HG03460 (cell line): ENCODE measurements at regions not wholly inside any gene's neighbourhood (a gene's known extent, or its start where the extent isn't known, plus 50 kb on each side); places are given as distances from the start of the nearest gene placed in this dataset.
A peak's percentile ranks its signal among the peaks of the same experiment; 100 is the strongest.

Experiments used
- ATAC-seq: cut with Tn5 transposase; IDR thresholded peaks from one replicate; pipeline ENCODE4 v1.9.1; 2021; ENCODE audit not compliant: unreplicated experiment

DNA sequence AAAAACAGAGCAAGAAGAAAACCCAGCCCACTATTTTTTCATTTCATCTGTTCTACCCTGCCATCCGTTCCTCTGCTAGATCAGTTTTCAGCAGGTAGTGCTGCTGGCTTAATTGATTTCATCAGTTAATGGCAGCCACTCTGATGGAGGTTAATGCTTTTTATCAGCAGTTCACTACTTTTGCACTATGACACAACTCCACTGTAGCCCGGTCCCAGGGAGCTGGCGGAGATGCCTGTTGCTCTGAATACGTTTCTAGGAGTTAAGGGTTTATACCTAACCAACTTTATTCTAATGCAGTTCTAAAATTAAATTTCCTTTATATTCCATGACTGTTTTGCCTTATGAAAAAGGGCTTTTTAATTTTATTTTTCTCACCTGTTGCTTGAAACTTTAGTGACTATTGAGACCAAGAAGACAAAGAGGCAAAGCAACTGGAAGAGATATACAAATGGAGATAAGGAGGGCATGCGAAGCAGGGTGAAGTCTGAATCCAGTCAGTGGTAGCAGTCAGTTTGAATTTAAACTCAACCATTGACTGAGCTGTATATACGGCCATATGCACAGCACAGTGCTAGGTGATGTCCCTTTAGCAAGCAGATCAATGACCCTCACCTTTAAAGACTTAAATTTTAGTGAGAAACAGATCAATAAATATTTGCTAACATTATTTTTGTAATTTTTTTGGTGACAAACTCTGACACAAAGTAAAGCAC lies 477.9 kb downstream of the LMO4 start:
- no peak for ATAC-seq

DNA sequence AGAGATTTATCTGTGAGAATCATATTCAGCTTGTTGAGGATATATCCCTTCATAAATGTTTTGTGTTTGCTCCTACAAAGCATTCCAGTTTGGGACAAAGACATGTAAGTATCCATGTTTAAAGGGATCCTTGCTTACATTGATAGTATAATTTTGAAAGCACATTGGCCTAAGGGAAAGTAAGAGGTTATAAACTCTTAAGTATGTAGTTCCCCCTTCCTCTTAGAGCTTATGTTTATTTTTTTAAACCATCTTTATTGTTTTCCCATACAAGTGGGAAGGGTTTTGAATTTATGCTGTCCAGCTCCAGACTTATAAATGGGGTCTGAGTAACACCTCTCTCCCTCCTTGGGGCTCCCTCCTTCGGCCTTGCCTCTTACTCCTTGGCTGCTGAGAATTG lies 481.5 kb downstream of the LMO4 start:
- no peak for ATAC-seq

DNA sequence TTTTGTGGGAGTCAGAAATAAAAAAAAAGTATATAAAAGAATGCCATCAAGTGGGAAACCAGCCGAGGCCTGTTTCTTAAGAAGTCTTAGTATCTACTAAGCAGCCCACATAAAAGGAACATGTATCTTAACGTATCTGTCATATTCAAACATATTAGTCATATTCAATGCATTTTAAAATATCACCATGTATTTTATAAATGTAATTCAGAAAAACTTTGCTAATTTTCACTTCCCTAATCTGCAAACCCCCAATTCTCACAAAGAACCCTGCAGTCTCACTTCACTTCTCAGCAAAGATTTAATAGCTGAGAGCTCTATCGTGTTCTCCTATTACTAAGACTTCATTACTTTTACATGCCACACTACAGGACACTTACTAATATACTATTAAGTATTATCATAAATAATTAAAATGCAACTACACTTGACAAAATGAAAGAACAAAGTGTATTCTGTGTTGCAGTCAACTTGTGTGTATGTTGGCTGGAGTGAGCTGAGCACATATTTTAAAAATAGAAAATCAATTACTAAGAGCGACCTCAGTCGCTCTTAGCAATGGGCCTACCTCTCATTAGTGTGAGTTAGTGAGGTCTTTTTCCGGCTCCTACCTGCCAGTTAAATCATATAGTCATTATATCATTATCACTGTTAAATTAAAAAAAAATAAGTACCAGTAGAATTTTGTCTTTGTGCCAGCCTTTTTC lies 484.3 kb downstream of the LMO4 start:
- ATAC-seq, result peak; percentile 82

DNA sequence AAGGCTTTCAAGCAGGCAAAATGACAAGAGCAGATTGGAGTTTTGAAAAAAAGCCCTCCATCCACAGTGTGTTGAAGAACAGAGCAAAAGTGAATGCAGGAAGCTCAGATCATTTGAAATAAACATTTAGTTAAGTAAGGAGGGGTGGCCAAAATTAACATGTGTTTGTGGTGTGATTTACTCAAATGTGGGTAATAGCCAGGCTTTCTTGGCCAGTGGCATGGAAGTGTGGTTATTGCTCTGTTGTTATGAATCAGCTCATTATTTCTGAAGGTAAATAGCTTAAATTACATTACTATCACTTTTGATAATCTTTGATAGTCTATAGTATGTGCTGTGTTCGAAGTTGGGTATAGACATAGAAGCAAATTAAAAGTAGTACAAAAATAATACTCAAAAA lies 485.9 kb downstream of the LMO4 start:
- ATAC-seq, result no peak

DNA sequence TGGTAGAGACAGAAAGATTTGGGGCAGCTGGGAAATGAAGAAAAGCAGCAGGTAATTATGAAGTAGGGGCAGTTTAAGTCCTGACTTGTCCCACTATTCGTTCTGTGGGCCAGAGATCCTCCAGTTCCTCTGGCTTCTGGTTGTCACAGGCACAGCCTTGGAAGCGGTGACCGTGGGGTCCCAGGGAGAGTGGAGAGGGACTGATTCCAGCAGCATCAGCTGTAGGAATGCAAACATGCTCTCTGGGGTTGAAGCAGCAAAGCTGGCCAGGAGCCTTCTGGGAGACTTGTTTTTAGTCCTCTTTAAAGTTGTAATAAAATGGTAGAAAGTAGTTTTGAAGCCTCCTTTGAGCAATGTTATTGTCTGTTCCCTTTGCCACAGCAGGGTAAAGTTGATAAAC lies 488.0 kb downstream of the LMO4 start:
- ATAC-seq, result no peak

DNA sequence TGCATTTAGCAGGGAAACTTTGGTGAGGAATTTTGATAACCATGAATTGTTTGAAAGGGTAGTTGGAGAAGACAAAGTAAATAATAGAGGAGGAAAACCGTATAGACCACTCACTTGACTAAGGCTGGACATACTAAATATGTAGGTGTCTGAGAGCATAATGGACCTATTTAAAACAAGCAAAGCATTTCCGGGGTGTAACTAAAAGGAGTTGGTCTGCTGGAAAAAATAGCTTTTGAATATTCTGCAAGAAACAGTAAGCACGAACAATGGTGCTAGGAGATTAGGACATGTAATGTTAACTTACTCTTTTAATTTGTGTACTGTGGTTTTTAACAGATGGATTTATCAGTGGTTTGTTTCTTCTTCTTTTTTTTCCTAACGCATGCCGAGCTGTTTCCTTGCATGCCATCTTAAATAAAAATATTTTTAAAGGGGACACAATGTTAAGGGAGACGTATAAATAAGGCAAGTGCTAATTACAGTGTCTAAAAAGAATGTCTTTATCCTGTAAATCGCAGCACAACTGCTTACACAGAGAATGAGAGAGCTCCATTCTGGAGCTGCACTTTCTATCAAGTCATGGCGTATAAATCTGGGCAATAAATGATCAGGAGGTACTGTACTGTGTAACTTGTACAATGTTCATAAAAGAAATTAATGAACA lies 492.1 kb downstream of the LMO4 start:
- no peak for ATAC-seq

DNA sequence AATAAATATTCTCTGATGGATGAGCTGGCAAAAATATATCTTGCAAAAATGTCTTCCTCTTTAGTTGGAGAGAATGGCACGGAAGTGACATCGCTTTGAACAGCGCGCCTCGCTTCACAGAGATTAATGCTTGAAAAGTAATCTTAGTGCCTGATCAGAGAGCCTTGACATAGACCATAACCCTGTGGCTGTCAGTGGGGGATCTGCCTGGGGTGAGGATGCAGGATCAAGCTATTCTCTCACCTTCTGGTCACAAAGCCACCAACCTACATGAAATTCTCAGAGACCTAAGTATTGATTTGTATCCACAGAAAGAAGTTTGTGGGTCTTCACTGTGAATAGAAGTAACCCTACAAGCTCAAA lies 492.6 kb downstream of the LMO4 start:
- ATAC-seq, result no peak

DNA sequence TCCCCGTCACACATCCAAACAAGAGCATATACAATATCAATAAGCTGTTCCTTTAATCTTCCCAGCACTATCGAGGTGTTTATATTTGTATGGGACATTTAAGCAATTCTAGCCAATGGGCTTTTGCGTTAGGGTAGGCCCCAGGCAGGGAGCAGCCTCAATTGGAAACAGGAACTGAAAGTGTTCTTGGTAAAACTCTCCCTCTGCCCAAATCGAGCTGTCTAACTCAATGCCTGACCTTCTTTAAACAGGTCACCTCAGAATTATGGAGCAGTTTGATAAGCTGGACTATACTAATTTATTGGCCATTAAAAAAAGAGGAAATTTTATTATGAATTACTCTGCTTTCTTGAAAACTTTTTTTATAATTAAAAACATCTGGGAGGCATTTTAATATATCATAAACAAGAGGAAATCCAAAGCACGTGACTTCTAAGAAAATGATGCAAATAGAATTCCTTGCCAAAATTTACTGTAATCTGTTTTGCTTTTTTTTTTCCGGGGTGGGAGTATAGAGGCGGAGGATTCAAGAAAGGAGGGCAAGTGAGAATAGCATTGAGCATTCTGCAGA lies 498.1 kb downstream of the LMO4 start:
- ATAC-seq, result peak; percentile 77

DNA sequence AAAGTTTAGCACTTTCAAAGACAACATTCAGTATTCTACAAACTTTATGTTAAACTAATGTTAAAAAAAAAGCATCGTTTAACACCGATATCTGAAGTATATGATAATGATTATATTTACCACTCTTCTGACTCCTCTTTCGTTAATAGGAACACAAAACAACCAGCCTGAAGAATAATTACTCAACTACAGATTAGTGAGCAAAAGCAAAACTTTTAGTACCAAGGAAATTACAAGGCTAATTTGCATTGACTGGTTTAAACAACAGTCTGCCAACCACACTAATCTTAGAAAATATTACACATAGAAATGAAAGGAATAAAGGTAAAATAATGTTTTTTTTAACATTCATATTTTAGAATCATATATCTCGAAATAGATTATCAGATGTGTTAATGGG lies 500.7 kb downstream of the LMO4 start:
- peak; percentile 42 for ATAC-seq

DNA sequence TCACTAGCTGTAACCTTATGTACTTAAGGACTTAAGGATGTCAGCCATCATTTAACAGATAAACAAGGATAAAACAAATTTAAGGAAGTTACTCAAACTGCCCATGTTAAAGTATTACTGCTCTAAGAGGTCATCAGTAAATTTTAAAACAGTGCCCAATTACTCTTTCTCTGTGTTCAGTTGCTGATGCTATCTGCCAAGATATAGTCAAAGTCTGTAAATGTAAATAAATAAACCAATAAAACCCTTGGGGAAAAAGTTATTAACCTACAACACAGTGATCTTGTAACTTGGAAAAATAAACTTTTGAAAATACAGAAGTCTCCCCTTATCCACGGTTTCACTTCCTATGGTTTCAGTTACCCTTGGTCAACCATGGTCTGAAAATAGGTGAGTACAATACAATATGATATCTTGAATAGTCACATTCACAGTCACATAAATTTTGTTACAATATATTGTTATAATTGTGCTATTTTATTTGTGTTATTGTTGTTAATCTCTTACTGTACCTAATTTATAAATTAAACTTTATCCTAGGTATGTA lies 501.8 kb downstream of the LMO4 start:
- no peak for ATAC-seq

DNA sequence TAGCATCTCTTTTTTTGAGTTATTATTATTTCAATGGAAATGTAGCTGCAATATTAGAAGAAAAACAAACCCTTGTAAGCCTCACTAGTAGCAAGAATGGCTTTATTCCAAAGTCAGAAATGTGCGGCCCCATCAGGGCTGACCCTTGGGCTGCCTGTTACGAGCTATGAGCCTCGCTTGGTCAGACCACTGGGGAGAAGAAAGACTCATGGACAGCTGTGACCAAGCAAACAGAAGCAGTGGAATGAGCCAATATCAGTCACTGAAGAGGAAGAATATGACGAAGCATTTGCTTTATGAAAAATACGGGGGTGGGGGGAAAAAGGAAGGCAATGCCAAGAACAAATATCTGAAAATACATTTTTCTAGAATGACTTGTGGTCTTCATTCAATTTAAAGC lies 504.5 kb downstream of the LMO4 start:
- ATAC-seq, result no peak

DNA sequence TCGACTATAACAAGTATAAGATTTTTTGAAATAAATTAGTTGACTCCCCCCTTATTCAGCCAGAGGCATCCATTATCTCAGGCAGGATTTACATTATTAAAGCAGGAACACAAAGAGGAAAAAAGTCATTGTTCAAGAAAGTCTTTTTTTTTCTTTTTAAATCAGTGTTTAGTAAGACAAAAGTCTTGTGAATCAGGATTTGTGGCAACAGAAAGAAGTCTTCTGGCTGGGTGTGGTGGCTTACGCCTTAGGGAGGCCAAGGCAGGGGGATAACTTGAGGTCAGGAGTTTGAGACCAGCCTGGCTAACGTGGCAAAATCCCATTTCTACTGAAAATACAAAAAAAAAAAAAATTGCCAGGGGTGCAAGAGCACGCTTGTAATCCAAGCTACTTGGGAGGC lies 505.5 kb downstream of the LMO4 start:
- no peak for ATAC-seq

DNA sequence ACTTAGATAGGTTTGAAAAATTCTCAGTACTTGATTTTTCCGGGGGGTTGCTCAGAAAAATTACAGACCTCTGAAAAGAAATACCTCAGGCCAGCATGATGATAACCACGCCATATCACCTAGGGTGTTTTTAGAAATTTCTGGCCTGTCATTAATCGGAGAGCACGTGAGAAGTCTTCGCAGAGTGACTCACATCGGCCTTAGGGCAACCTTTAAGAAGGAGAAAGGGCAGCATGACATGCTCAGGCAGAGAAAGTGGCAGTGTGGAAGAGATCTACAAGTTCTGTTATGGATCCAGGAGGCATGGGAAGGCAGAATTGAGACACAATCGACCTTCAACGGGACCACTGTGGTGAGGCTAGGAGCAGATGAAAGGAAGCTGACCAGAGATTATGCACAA lies 506.3 kb downstream of the LMO4 start:
- ATAC-seq, result no peak

DNA sequence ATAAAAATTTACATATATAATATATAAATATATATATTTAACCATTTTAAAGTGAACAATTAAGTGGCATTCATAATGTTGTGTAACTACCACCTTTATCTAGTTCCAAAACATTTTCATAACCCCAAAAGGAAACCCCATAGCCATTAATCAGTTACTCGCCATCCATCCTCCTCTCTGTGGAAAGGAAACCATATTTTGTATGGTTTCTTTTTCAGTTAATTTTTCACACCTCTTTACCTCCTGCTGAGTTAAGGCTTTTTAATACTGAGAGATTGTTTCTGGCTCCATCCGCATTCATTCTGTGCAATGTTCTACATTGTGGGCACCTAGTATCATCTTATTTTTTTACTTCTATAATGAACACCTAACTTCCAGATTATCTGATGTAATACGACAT lies 512.1 kb downstream of the LMO4 start:
- ATAC-seq, result peak; percentile 99

DNA sequence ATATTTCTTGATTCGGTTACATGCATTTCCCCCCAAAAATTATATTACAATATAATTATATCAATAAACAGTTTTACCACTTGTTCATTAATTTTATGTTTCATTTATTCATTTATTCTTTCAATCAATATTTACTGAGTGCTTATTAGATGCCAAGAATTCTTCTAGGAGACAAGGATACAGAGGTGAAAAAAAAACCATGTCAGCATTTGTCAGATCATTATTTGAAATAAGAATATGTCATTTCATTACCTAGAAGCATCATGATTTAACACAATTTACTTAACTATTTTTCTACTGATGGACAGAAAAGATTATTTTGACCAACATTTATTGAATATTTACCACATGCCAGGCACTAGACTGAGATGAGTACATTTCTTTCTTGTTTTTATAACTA lies 512.7 kb downstream of the LMO4 start:
- ATAC-seq, result no peak

DNA sequence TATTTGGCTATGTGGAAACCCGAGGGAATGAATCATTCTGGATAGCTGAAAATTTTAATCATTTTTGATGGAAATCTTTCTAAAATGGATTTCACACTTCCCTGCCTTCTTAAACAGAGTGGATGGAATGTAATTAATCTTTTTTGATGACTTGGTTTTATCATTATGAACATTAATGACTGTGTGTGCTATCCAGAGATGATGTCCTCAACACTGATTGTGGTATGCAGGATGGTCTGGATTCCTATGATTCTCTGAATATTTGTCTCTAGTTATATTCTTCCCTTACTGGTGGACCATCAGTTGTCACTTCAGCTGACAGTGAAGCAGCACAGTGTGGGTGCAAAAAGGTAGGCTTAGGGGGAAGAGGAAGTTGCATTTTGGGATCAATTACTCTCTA lies 513.5 kb downstream of the LMO4 start:
- ATAC-seq, result no peak

DNA sequence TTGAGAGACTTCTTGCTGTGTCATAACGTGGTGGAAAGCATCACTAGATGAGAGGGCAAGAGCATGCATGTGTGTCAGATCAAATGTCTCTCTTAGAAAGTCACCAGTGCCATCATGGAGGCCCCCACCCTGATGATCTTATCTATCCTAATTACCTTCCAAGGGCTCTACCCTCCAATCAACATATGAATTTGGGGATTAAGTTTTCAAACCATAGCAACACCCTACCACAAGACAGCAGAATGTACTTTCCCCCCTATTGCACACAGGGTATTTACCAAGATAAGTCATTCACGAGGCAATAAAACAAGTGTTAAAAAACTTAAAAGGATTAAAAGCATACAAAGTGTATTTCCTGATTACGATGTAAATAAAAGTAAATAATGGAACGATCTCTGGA lies 515.6 kb downstream of the LMO4 start:
- ATAC-seq, result no peak

DNA sequence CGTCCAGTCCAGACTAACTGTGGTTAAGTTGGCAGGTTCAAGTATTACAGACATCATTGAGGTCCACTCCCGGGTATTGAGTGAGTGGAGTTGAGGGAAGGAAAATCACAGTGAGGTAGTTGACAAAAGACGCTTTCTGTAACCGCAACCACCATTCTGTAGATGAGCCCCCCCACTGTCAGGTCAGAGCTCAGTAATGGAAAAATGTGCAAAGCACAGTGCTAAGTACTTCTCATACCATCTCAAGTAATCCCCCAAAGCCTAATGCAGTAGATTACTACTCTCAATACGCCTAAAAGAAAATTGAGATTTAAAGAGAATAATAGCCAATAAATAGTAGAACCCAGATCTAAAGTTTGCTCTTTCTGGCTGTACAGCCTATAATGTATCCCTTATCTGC lies 522.8 kb downstream of the LMO4 start:
- ATAC-seq, result no peak

DNA sequence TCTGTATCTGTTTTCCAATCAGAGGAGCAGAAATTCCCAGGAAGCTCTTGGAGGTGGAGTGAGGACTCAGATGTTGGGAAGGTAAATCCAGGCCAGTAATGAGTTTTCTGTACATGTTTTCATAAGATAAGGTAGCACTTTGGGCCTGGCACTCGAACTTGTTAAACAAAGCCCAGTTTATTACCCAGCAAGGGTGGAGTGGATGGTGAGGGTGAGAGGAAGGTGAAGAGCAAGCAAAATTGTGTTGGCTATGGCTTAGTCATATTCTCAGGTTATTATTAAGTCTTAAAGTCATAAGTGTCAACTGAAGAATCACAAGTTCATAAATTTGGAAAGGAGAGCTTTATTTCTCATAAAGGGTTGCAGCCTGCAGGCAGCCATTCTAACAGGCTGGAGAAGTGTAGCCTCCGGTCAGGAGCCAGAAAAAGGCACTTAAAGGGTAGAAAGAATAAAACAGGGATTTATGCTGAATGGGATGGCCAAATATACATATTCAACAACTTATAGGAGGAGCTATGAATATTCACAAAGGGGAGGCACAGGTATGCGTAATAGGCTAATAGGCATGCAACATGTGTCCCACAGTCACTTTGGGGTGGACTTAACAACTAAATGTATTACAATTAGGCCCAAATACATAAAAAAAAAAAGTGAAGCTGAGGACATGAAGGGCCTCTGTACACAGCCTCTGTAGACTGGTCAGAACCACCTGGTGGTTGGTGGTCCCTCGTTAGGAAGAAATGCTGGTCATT lies 523.9 kb downstream of the LMO4 start:
- ATAC-seq, result no peak

DNA sequence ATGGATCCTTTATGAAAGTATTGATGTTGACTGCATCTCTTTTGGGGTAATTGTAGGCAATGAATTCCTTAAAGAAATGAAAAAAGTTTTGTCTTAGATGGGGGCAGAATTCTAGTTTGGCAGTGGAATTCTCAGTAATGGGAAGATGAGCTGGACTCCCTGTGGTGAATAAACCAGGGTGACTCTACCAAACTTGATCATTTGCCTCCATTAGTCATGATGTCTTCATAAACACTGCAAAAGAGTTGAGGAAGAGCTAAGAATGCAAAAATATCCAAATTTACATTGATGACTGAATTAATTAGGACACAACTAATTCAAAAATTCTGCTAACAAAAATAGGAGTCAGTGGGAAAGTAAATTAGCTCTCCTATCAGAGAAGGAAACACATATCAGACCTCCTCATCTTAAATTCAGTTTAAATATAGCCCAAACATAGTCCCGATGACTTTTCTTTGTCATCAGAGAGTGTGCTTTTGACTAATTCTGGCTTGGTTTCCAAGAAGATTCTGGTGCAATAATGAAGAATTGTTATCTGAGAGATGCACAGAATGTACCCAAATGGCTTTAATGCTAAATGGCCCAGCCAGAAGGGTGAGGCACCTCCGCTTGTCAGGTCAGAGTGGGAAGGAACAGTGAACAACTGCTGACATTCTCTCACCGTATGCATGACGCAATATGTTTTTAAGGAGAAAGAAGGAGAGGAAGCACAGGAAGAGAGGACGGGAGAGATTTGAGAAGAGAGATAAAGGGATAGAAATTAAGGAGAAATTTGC lies 525.1 kb downstream of the LMO4 start:
- no peak for ATAC-seq
